ENCODE measurements at regions not wholly inside any gene's neighbourhood (a gene's known extent, or its start where the extent isn't known, plus 50 kb on each side); places are given as distances from the start of the nearest gene placed in this dataset.

GRCh38 chr7:85673876-85674275 is 487.0 kb upstream of the SEMA3D start:
- no peak for TF ChIP-seq CTCF (IDR thresholded peaks at IDR 0.05; ENCODE audit: borderline replicate concordance, extremely low read depth, low read length, poor library complexity, severe bottlenecking)
- TF ChIP-seq EZH2 (IDR thresholded peaks at IDR 0.05; ENCODE audit: borderline replicate concordance, low read depth, low read length, severe bottlenecking) = no peak
